CD4-positive, alpha-beta T cell treated with Interleukin-17A for 1 hour (primary cell): ENCODE measurements at regions not wholly inside any gene's neighbourhood (a gene's known extent, or its start where the extent isn't known, plus 50 kb on each side); places are given as distances from the start of the nearest gene placed in this dataset.

ENCODE experiments used
- DNase-seq: peaks from one replicate; pipeline ENCODE4 v3.0.0-alpha.2; 2020

DNA sequence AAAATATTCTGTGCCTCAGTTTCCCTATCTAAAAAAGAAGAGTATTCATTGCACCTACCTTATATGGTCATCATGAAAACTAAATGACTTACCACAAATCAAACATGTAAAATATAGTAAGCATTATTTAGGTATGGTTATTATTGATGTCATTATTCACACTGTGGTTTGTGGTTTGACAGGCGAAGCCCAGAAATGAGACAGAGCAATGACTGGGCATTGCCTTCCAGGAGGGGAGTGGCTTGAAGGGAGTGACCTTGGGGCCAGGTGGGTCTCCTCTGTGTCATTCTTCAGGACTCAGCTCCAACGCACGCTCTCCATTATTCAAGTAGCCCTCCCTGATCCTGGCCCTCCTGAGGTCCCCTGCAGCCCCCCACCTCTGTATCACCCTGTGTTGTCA, 133.7 kb downstream of the DMRTA2 start:
- no peak for DNase-seq

DNA sequence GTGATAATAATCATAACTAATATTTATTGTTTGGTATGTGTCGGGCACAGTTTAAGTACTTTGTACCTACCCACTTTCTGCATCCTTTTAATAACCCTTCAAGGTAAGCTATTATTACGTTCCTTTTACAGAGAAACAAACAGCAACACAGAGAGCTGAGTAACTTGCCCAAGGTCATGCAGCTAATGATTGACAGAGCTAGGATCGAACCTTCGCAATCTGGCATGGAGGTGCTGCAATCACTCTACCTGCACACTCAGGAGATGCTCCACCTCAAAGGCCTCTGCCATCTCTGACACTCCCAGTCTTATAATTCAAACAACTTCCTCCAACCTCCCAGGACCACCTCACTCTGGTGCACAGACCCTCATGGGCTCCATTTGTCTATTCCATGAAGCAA, 137.2 kb downstream of the DMRTA2 start:
- DNase-seq = no peak

DNA sequence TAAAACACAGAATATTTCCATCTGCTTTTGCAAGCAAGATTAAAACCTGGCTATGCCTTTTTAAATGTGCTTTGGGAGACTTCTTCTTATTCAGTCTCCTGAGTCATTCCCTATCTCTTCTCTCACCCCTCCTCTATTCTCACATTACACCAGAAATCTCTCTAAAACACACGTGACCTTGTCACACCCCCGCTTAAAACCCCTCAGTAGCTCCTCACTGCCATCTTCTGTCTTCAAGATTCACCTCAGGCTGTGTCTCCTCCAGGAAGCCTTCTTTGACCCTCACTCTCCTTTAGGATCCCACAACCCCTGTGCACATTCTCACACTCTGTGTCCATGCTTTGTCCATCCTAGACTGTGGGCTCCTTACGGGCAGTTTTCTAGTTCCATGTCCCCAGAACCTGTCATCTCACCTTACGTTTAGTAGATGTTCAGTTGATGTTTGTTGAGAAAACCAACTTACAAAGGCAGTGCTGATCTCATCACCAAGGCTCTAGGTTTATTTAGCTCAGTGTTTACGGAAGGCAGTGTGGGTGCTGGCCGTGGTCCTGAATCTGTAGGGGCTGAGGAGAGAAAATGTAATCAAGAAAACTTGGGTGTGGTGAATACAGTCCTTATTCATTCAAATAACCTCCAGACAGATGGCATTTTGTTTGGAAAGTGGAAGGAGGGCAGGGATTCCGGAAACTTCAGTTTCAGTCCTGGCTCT, 143.5 kb downstream of the DMRTA2 start:
- no peak for DNase-seq

DNA sequence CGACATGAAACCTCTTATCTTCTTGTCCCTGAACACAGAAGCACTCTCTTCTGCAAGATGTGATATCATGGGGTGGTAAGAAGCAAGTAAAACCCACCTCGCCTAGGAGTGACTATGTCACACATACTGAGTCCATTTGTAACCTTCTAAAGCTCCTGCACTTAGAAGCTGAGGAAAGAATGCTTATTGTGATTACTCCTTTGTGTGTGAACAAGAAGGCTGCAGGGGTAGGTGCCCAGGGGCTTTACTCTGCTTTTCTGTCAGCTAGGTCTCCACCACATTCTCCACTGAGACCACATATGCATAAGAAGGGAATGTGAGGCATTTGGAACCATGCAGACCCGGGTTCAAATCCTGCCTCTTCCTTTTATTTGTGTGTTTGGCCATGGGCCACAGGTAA, 144.3 kb downstream of the DMRTA2 start:
- no peak for DNase-seq

DNA sequence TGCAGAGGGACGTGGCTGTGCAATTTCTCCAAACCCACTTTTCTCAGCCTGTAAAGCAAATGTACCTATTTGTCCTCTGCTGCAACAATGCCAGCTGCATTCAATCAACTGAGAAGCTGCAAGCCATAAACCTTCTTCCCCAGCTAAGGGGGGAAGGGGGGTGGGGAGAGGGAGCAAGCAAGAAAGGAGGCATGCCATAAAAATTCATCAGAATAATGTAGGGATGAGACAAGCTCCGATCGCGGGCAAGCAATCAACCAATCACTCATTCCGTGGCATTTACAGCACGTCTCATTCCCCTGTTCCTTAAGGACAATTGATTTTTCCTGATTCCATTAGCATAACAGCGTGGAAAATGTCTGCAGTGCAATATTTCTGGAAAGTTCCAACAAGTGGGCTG, 144.8 kb downstream of the DMRTA2 start:
- DNase-seq = no peak

DNA sequence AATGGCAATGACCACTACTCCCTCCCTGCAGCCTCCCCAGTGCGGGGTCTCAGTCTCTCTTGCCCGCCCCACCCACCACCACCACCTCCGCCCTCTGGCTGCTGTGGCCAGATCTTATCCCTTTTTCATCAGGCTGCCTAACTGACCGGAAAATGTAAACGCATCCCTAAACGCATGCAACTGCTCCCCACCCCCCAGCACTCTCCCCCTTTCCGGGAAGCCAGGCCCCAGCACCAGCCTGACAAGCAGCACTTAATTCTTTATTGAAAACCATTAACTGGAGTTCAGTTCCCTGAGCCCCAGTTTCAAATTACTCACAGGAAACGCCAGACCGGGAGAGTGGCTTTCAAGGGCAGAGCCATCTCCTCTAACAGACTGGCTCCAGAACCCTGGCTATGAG, 147.7 kb downstream of the DMRTA2 start:
- no peak for DNase-seq

DNA sequence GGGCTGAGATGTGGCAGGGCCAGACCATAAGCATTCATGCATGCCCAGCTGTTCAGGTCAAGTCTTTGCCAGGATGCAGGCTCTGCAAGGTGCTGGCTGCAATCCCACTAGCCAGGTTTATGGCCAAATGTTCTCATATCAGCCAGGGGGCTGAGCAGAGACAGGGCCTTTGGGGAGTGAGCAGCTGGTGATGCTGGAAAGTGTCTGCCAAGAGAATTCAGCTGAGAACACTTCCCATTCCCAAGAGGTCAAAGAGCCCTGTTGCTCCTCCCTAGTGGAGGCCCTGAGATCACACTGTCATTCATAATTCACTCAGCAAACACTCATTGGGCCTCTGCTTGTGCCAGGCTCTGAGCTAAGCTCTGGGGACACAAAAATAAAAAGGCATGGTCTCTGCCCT, 150.3 kb downstream of the DMRTA2 start:
- no peak for DNase-seq

DNA sequence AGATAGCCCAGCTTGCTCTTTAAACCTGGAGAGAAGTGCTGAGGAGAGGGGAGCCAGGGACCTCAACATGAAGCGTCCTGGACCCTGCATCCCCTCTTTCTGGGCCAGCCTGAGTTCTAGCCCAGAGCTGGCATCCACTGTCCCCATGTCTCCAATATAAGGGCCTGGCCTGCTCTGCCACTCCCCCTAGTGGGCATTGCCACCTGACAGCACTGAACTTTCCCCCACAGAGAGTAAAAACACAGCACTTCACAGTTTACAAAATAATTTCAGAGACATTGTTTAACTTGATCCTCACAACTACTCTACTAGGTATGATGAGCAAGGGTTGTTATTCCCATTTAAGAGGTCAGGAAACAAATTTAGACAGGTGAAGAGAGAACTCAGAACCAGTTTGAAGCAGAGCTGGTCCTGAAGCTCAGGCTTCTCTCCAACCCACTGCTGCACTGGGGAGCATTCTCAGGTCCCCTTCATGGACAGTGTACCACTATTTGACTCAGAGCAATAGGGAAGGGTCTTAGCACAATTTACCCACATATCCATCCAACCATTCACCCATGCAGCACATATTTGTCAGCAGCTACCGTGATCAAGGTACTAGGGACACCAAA, 151.2 kb downstream of the DMRTA2 start:
- DNase-seq = no peak

DNA sequence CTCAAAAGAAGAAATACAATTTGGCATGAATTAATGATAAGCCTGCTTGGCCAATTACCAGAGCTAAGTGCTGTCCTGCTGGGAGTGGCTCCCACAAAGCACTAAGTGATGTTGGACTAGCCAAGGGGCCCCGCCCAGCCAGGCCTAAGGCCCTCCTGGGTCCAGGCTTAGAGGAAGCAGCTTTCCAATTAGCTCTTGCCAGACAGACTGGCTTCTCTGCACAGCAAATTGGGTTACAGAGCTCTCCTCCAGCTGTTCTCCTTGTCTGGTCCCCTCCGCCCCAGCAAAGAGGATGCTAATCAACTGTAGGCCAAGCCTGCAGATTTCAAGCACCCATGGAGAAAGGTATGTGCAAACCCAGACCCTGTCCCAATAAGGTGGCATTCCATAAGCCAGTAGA, 151.9 kb downstream of the DMRTA2 start:
- no peak for DNase-seq

DNA sequence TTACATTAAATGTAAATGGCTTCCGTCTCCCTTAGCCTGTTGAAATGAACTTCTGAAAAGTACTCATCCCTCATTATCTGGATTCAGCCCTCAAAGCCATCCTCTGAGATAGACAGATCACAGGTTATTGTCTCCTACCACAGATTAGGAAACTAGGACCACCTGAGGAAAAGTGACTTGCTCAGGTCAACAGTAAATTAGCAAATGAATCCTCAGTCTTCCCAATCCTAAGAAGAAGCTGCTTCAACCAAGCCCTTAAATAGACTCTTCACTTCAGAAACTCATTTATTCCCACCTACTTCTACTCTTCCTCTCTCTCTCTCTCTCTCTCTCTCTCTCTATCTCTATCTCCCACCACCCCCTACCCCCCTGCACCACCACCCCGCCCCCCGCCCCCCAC, 152.3 kb downstream of the DMRTA2 start:
- no peak for DNase-seq

DNA sequence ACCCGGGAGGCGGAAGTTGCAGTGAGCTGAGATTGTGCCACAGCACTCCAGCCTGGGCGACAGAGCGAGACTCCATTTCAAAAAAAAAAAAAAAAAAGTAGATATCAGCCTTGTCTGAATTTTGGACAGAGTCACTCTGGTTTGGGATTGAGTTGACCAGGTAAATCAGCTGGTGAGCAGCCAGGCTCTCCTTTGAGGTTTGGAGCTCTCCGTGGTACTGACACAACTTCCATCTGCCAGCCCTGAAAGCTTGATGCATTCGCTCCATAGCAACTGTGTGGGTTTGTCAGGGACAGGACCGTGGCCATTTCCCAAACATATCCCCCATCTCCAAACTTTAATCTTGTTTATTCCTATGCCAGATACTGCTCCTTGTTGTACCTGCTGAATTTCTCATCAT, 155.2 kb downstream of the DMRTA2 start:
- no peak for DNase-seq

DNA sequence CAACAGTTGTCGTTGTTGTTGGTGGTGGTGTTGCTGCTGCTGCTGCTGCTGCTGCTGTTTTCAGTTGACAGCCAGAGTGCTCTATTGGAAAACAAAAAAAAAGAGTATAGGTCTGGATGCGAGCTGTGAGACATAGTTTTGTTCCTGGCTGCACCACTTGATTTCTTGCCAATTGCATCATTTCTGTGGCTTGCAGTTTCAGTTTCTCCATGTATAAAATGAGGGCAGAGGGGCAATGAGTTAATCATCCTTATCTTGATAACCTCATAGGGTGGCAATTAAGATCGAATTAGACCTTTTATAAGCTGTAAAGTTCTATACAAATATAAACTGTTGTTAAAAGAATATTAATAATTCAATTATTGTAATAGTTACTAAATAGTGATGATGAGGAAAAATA, 156.7 kb downstream of the DMRTA2 start:
- DNase-seq = no peak

DNA sequence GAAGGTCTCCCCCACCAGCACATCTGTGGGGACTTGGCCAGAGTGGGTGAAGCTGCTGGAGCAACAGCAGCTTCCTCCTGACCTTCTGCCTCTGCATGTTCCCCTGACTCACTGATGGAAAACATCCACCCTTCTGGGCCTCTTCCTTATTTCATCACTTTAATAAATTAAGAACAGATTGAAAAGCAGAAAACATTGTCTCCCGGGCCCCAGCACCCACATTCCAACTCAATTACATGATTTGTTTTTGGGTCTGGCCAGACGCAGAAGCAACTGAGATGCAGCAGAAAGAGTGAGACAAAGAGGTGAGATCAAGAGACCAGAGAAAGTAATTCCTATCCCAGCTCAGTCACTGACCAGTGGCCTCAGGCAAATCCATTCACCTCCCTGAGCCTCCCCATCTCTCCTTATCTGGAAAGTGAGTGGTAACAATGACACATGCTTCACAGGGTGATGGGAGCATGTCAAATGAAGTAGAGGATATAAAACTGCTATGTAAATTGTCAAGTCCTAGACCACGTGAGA, 157.1 kb downstream of the ELAVL4 start:
- DNase-seq = no peak

DNA sequence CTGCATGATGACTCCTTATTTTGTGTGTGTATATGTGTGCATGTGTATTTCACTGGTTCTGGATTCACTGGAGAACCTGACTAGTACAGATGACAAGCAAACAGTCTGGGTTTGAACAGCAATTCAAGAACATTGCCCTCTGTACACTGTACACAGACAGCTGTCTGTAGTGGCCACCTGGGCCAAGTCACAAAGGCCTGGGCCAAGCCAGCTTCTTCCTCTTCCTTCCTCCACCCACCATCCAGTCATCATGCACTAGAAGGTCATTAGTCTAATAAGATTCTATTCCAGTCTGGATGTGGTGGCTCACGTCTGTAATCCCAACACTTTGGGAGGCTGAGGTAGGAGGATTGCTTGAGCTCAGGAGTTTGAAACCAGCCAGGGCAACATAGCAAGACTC, 155.9 kb downstream of the ELAVL4 start:
- no peak for DNase-seq

DNA sequence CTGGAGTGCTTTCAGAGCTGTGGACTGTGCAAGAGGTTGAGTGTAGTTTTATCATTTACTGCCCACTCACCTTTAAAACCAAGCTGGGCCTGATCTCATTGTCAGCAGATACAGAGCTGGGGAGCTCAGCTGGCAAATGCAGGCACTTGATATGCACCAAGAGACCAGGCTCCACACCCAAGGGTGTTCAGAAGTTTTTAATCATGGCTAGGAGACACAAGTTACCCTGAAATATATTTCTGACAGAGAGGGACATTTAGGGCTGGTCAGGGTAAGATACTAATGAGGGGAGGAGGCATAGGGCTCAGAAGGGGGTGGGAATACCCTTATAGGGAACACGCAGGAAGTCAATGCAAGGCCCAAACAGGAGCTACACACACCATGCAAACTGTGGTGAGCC, 153.7 kb downstream of the ELAVL4 start:
- no peak for DNase-seq

DNA sequence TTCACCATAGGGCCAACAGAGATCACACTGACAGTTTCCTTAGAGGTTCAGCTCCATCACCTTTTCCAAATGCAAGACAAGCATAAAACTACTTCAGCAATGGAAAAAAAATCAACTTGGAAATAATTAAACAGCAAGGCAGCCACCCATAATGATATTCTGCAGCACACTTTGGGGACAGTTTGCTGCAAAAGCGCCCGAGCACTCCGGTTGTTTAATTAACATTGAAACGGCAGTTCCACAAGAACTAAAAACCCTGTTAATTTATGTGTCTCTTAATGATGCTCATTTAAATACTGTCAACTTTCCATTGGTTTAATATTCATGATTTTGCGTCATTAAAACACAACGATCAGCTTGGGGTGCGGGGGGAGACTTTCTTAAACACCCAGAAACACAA, 153.2 kb downstream of the ELAVL4 start:
- no peak for DNase-seq

DNA sequence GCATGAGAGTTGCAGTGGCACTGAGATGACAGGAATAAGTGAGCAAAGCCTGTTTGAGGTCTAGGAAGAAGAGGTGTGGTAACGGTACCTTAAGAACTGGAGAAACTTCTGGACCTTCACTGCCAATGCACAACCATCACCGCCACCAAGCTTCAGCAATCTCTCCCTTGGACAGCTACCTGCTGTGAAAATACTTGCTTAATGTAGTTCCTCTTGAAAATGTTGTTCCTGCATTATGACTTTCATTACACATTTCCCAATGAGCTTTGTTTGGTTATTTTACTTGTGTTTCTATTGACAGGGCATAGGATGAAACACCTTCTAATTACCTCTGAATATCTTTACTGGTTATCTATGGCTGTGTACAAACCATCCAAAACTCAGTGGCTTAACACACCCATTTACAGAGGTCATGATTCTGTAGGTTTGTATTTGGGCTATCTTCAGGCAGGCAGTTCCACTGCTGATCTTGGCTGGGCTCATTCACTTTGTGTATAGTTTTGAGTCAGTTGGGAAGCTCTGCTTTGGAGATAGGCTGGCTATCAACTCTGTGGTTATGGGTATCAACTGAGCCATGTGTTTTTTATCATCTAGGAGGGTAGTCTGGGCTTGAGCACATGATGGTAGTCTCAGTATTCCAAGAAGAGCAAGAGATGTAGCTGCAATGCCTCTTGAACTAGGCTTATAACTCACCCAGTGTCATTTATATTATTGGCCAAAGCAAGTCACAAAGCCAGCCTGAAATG, 149.4 kb downstream of the ELAVL4 start:
- no peak for DNase-seq

DNA sequence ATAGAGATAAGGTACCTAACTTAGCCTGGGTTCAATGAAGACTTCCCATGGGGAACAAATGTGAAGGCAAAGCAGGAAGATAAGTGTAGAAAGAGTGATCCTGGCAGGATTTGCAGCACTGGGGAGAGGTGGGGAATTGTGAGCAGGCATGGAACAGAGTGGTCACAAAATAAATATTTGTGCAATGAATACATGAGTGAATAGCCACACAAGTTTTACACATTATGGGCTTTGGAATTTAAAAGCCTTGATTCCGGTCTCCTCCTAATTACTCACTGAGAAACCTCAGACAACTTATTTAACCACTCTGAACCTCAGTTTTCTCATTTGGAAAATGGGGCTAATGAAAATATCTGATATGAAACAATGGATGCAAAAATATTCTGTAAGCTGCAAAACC, 148.3 kb downstream of the ELAVL4 start:
- no peak for DNase-seq
